GM12878 (cell line): ENCODE measurements at regions not wholly inside any gene's neighbourhood (a gene's known extent, or its start where the extent isn't known, plus 50 kb on each side); places are given as distances from the start of the nearest gene placed in this dataset.

Experiments
- ATAC-seq: fragments of 200-7000 bp; cut with Tn5 transposase; 3 replicates; pipeline ENCODE4 v1.9.1; 2020; ENCODE audit warnings: mild to moderate bottlenecking, moderate library complexity
- BruUV-seq: library from RNA; stranded (reverse); fragments of 400-500 nt; replicated peaks from 2 replicates; lab custom pipeline; 2021; lab: Mats Ljungman, UMichigan
- CTCF ChIA-PET: fragments of 300-600 bp; sonication (Branson Sonifier 250); formaldehyde crosslinking; extraction: SDS; loops from one replicate; lab custom pipeline; 2021; ENCODE audit warnings: inconsistent platforms; lab: Yijun Ruan, JAX
- POLR2A ChIA-PET: fragments of 350-600 bp; formaldehyde crosslinking; extraction: SDS; loops from one replicate; lab custom pipeline; 2021; ENCODE audit warnings: inconsistent platforms; lab: Charles Lee
- RAD21 ChIA-PET: fragments of 300-600 bp; sonication (Branson Sonifier 250); formaldehyde crosslinking; loops from one replicate; lab custom pipeline; 2023; ENCODE audit warnings: antibody characterized with exemption; ENCODE audit not compliant: unreplicated experiment; lab: Charles Lee
- SMC1A ChIA-PET: fragments of 300-600 bp; sonication (Branson Sonifier 250); formaldehyde crosslinking; loops from one replicate; lab custom pipeline; 2023; ENCODE audit not compliant: unreplicated experiment, uncharacterized antibody; lab: Charles Lee
- DNase-seq: peaks from one replicate; pipeline ENCODE4 v3.0.0-alpha.2; 2011; ENCODE audit warnings: low read depth, low spot score
- FAIRE-seq: peaks from 3 replicates; lab custom pipeline; 2011; peaks lifted over from hg19 to GRCh38; lab: Jason Lieb, UNC
- H2AFZ ChIP-seq: 2 replicates; pipeline ENCODE4 v1.6.0; 2011; ENCODE audit warnings: low read depth, low read length, control low read depth; ENCODE audit not compliant: control insufficient read depth
- H3K27ac ChIP-seq: 2 replicates; pipeline ENCODE4 v1.5.1; 2011; ENCODE audit warnings: control low read depth; ENCODE audit not compliant: control insufficient read depth, insufficient read depth
- H3K27me3 ChIP-seq, 2 experiments: replicated peaks in 1 of 2; 2 replicates each; pipeline versions ENCODE4 v1.6.0 to v1.6.1; 2011; ENCODE audit warnings: low read length in 1 of 2; ENCODE audit not compliant: control insufficient read depth in 2 of 2, insufficient read depth in 2 of 2
- H3K36me3 ChIP-seq, 2 experiments: 2 replicates each; pipeline ENCODE4 v1.5.1; 2011; ENCODE audit warnings: low read length in 1 of 2; ENCODE audit not compliant: control insufficient read depth in 2 of 2, insufficient read depth in 2 of 2
- H3K4me1 ChIP-seq: 2 replicates; pipeline ENCODE4 v1.6.1; 2011; ENCODE audit warnings: mild to moderate bottlenecking, low read length, moderate library complexity, mixed read lengths; ENCODE audit not compliant: control insufficient read depth, insufficient read depth
- H3K4me2 ChIP-seq: 2 replicates; pipeline ENCODE4 v1.6.0; 2011; ENCODE audit warnings: control low read depth; ENCODE audit not compliant: control insufficient read depth, insufficient read depth
- H3K4me3 ChIP-seq: fragments of 200-600 bp; sonication (generic); 2 replicates; pipeline ENCODE4 v1.5.1; 2016
- H3K79me2 ChIP-seq: 2 replicates; pipeline ENCODE4 v1.6.0; 2011; ENCODE audit warnings: low read length; ENCODE audit not compliant: control insufficient read depth, insufficient read depth
- H3K9ac ChIP-seq: 2 replicates; pipeline ENCODE4 v1.8.0; 2011; ENCODE audit warnings: low read length, control low read depth, mixed read lengths; ENCODE audit not compliant: control insufficient read depth, insufficient read depth
- H3K9me3 ChIP-seq: replicated peaks from 3 replicates; pipeline ENCODE4 v1.5.1; 2011; ENCODE audit warnings: mild to moderate bottlenecking, low read length; ENCODE audit not compliant: control insufficient read depth, insufficient read depth
- H4K20me1 ChIP-seq: 2 replicates; pipeline ENCODE4 v1.6.0; 2011; ENCODE audit not compliant: control insufficient read depth, insufficient read depth
- BRCA1 ChIP-seq: IDR thresholded peaks from 2 replicates; pipeline ENCODE4 v1.6.1; 2011; ENCODE audit warnings: low read depth, low read length, improper control_type of control experiment
- CBX5 ChIP-seq: sonication (generic); IDR thresholded peaks from 2 replicates; pipeline ENCODE4 v1.6.1; 2016; ENCODE audit warnings: low read depth, moderate library complexity, mild to moderate bottlenecking, inconsistent platforms
- EED ChIP-seq: sonication (generic); IDR thresholded peaks from 2 replicates; pipeline ENCODE4 v1.6.1; 2016; ENCODE audit warnings: antibody characterized with exemption, low read depth
- EGR1 ChIP-seq, 2 experiments: IDR thresholded peaks; 1 replicate in 1 of 2; 2 replicates in 1 of 2; pipeline ENCODE4 v1.6.1; 2011 to 2012; ENCODE audit warnings: low read depth in 2 of 2, low read length in 2 of 2, borderline replicate concordance in 1 of 2, mild to moderate bottlenecking in 1 of 2, moderate library complexity in 1 of 2
- ELK1 ChIP-seq: IDR thresholded peaks from 2 replicates; pipeline ENCODE4 v1.6.1; 2012; ENCODE audit warnings: low read depth, low read length, improper control_type of control experiment
- FOXK2 ChIP-seq: fragments of 450-650 bp; IDR thresholded peaks from 2 replicates; pipeline ENCODE4 v1.6.1; 2017; ENCODE audit warnings: mild to moderate bottlenecking, moderate library complexity
- HDGF ChIP-seq: fragments of 450-650 bp; IDR thresholded peaks from 2 replicates; pipeline ENCODE4 v1.6.1; 2016; ENCODE audit warnings: antibody characterized with exemption
- MEF2A ChIP-seq: IDR thresholded peaks from 2 replicates; pipeline ENCODE4 v1.6.1; 2011; ENCODE audit warnings: low read depth, mild to moderate bottlenecking, low read length, moderate library complexity; ENCODE audit not compliant: insufficient read depth
- NFXL1 ChIP-seq: fragments of 450-650 bp; IDR thresholded peaks from 2 replicates; pipeline ENCODE4 v1.6.1; 2017; ENCODE audit warnings: antibody characterized with exemption, mild to moderate bottlenecking, borderline replicate concordance
- NKRF ChIP-seq: fragments of 450-650 bp; conservative IDR thresholded peaks from 2 replicates; pipeline ENCODE4 v1.6.1; 2017; ENCODE audit warnings: mild to moderate bottlenecking, moderate library complexity
- NRF1 ChIP-seq: conservative IDR thresholded peaks from 2 replicates; pipeline ENCODE4 v1.6.1; 2011; ENCODE audit warnings: mild to moderate bottlenecking, low read depth, low read length, improper control_type of control experiment
- POU2F2 ChIP-seq: IDR thresholded peaks from 3 replicates; pipeline ENCODE4 v1.6.1; 2011; ENCODE audit warnings: low read depth, mild to moderate bottlenecking, low read length, borderline replicate concordance
- RBBP5 ChIP-seq: fragments of 200-600 bp; sonication (generic); conservative IDR thresholded peaks from 2 replicates; pipeline ENCODE4 v1.6.1; 2016
- STAT1 ChIP-seq: fragments of 450-650 bp; conservative IDR thresholded peaks from 2 replicates; pipeline ENCODE4 v1.6.1; 2014; ENCODE audit warnings: antibody characterized with exemption, mild to moderate bottlenecking
- TCF12 ChIP-seq: IDR thresholded peaks from 2 replicates; pipeline ENCODE4 v1.6.1; 2011; ENCODE audit warnings: low read depth, mild to moderate bottlenecking, low read length
- ZBTB4 ChIP-seq: fragments of 450-650 bp; formaldehyde crosslinking; IDR thresholded peaks from 2 replicates; pipeline ENCODE4 v1.4.0; 2022; ENCODE audit warnings: mild to moderate bottlenecking, moderate library complexity
- ZNF274 ChIP-seq: IDR thresholded peaks from one replicate; pipeline ENCODE4 v1.8.0; 2011; ENCODE audit not compliant: insufficient read length, insufficient read depth
- WGBS: methylation state at CpG from one replicate; pipeline ENCODE4 v1.1.6; 2016; ENCODE audit warnings: low lambda C conversion rate; ENCODE audit not compliant: insufficient replicate concordance, insufficient coverage; ENCODE audit errors: missing lambda C conversion rate; 5-methylcytosine and 5-hydroxymethylcytosine counted together
- in situ Hi-C: fragments of 300-500 bp; cut with MboI; formaldehyde crosslinking; loops from 9 replicates; pipeline ENCODE4 v1.14.3; 2018; ENCODE audit warnings: mixed read lengths
- intact Hi-C: fragments of 100-400 bp; cut with micrococcal nuclease; formaldehyde crosslinking; loops from one replicate; pipeline ENCODE4 v1.14.2; 2022; ENCODE audit not compliant: unreplicated experiment

- DNase-seq (no peak), ATAC-seq (no peak), FAIRE-seq (no peak)
- H3K27me3 ChIP-seq = no peaks in the 10 kb centered on the region
- no peak overlapping the region for H3K9ac ChIP-seq
- SMC1A ChIA-PET = no interaction called here
- CTCF ChIA-PET = no interaction called here
- TF ChIP-seq BRCA1 (no peak), EED (no peak), MEF2A (no peak), EGR1 (IDR thresholded peaks at IDR 0.05; ENCODE audit: borderline replicate concordance in 1 of 2, low read depth in 2 of 2, low read length in 2 of 2) (no peak), RBBP5 (no peak), NRF1 (no peak), TCF12 (no peak), FOXK2 (no peak), STAT1 (no peak), ELK1 (no peak), NFXL1 (no peak), HDGF (no peak), CBX5 (no peak), ZBTB4 (CRISPR knock-in tag) (no peak), POU2F2 (no peak), NKRF (no peak), ZNF274 (no peak)
- no peak overlapping the region for H3K27ac ChIP-seq
- in situ Hi-C loops (no loop called here), intact Hi-C loops (no loop called here)
- no TSS peak for BruUV-seq
- POLR2A ChIA-PET = no interaction called here
- H3K4me1 ChIP-seq = no peaks in the 10 kb centered on the region
- no peaks in the 10 kb centered on the region; the same call in 2 of the 3 replicates for H3K9me3 ChIP-seq
- RAD21 ChIA-PET = no interaction called here
- H3K36me3 ChIP-seq = no peaks in the 10 kb centered on the region
- WGBS = 24% methylated on average over 3 of the region's 3 CpGs
- H4K20me1 ChIP-seq = no peaks in the 10 kb centered on the region
- H3K79me2 ChIP-seq = no peaks in the 10 kb centered on the region
- H3K4me3 ChIP-seq = no peak overlapping the region
- no peak overlapping the region for H2AFZ ChIP-seq
- no peak overlapping the region for H3K4me2 ChIP-seq
These were observed 855.9 kb downstream of the LTN1 start for GRCh38 chr21:28136656-28137255.
